H1 (cell line): ENCODE measurements at regions not wholly inside any gene's neighbourhood (a gene's known extent, or its start where the extent isn't known, plus 50 kb on each side); places are given as distances from the start of the nearest gene placed in this dataset.

Source experiments
- CTCF ChIA-PET: fragments of 300-600 bp; sonication (Branson Sonifier 250); formaldehyde crosslinking; loops from one replicate; lab custom pipeline; 2021; ENCODE audit not compliant: partially characterized antibody; lab: Charles Lee
- POLR2A ChIA-PET: fragments of 300-600 bp; sonication (Branson Sonifier 250); formaldehyde crosslinking; loops from one replicate; lab custom pipeline; 2021; ENCODE audit warnings: inconsistent platforms; ENCODE audit not compliant: partially characterized antibody; lab: Charles Lee
- DNase-seq, 2 experiments: peaks; one replicate each; pipeline versions ENCODE4 v3.0.0 to v3.0.0-alpha.2; 2010 to 2022; ENCODE audit warnings: low spot score in 2 of 2, low read depth in 1 of 2, mixed read lengths in 1 of 2
- FAIRE-seq: peaks from 2 replicates; lab custom pipeline; 2011; peaks lifted over from hg19 to GRCh38; lab: Jason Lieb, UNC
- H2AFZ ChIP-seq: 2 replicates; pipeline ENCODE4 v1.8.1; 2012; ENCODE audit warnings: low read length, inconsistent platforms
- H2AK5ac ChIP-seq: 2 replicates; pipeline ENCODE4 v1.6.1; 2013; ENCODE audit warnings: low read depth, low read length
- H2BK120ac ChIP-seq: replicated peaks from 2 replicates; pipeline ENCODE3; 2013; ENCODE audit warnings: low read depth, low read length, inconsistent platforms
- H2BK12ac ChIP-seq: 2 replicates; pipeline ENCODE4 v1.6.1; 2013; ENCODE audit warnings: low read depth, low read length
- H2BK15ac ChIP-seq: 2 replicates; pipeline ENCODE4 v1.6.1; 2013; ENCODE audit warnings: low read length
- H2BK20ac ChIP-seq: 2 replicates; pipeline ENCODE4 v1.6.1; 2013; ENCODE audit warnings: low read length
- H2BK5ac ChIP-seq: 2 replicates; pipeline ENCODE4 v1.6.1; 2013; ENCODE audit warnings: low read depth, low read length
- H3K14ac ChIP-seq: 2 replicates; pipeline ENCODE4 v1.6.1; 2013; ENCODE audit warnings: inconsistent platforms; ENCODE audit not compliant: insufficient read length
- H3K18ac ChIP-seq: 2 replicates; pipeline ENCODE4 v1.6.1; 2013; ENCODE audit warnings: low read length; ENCODE audit errors: extremely low read depth
- H3K23ac ChIP-seq: 2 replicates; pipeline ENCODE4 v1.6.1; 2013; ENCODE audit warnings: inconsistent platforms; ENCODE audit not compliant: insufficient read length
- H3K23me2 ChIP-seq: 2 replicates; pipeline ENCODE4 v1.6.1; 2013; ENCODE audit warnings: low read depth, low read length
- H3K27ac ChIP-seq: 2 replicates; pipeline ENCODE4 v1.6.1; 2011; ENCODE audit warnings: low read depth, low read length, inconsistent platforms
- H3K27me3 ChIP-seq, 4 experiments: replicated peaks in 1 of 4; 1 replicate in 1 of 4; 2 replicates in 3 of 4; pipeline versions ENCODE4 v1.6.1 to v1.8.1; 2011 to 2013; ENCODE audit warnings: low read length in 3 of 4, mild to moderate bottlenecking in 3 of 4, inconsistent platforms in 2 of 4, mixed read lengths in 2 of 4, moderate library complexity in 1 of 4; ENCODE audit not compliant: control insufficient read depth in 3 of 4, insufficient read depth in 3 of 4; ENCODE audit errors: extremely low read depth in 1 of 4
- H3K36me3 ChIP-seq, 4 experiments: 2 replicates each; pipeline versions ENCODE4 v1.6.1 to v1.8.1; 2011 to 2013; ENCODE audit warnings: mild to moderate bottlenecking in 4 of 4, low read length in 3 of 4, moderate library complexity in 2 of 4, control low read depth in 1 of 4, inconsistent platforms in 1 of 4; ENCODE audit not compliant: insufficient read depth in 4 of 4, control insufficient read depth in 2 of 4
- H3K4ac ChIP-seq: replicated peaks from 2 replicates; pipeline ENCODE3; 2013; ENCODE audit warnings: low read length, low read depth, mixed read lengths, inconsistent platforms; ENCODE audit not compliant: insufficient read length
- H3K4me1 ChIP-seq, 4 experiments: replicated peaks in 1 of 4; 1 replicate in 1 of 4; 2 replicates in 3 of 4; pipeline versions ENCODE4 v1.6.1 to v1.8.1; 2011 to 2013; ENCODE audit warnings: low read length in 3 of 4, inconsistent platforms in 2 of 4, mixed read lengths in 1 of 4; ENCODE audit not compliant: insufficient read depth in 4 of 4, control insufficient read depth in 3 of 4
- H3K4me2 ChIP-seq, 2 experiments: 2 replicates each; pipeline versions ENCODE4 v1.6.1 to v1.8.1; 2011 to 2013; ENCODE audit warnings: low read depth in 2 of 2, low read length in 2 of 2, control low read depth in 1 of 2, inconsistent platforms in 1 of 2, mild to moderate bottlenecking in 1 of 2; ENCODE audit not compliant: insufficient read depth in 1 of 2
- H3K4me3 ChIP-seq, 4 experiments: fragments of 200-600, 300-600 bp in 1 of 4; sonication (generic), shearing (Covaris generic), sonication (Bioruptor Twin) in 1 of 4; 2 replicates each; pipeline versions ENCODE4 v1.5.1 to v1.8.1; 2011 to 2016; ENCODE audit warnings: low read length in 4 of 4, low read depth in 3 of 4, control low read depth in 2 of 4, inconsistent platforms in 2 of 4, mild to moderate bottlenecking in 2 of 4, mixed read lengths in 1 of 4, moderate library complexity in 1 of 4; ENCODE audit not compliant: insufficient read depth in 2 of 4; ENCODE audit errors: extremely low read depth in 1 of 4
- H3K56ac ChIP-seq: replicated peaks from 2 replicates; pipeline ENCODE3; 2013; ENCODE audit warnings: low read depth, mild to moderate bottlenecking, mixed read lengths, low read length, inconsistent platforms; ENCODE audit not compliant: insufficient read length
- H3K79me1 ChIP-seq: 2 replicates; pipeline ENCODE4 v1.6.1; 2013; ENCODE audit warnings: low read depth, low read length, control low read depth
- H3K79me2 ChIP-seq, 2 experiments: 2 replicates each; pipeline versions ENCODE4 v1.6.1 to v1.8.1; 2012 to 2013; ENCODE audit warnings: low read length in 2 of 2, mild to moderate bottlenecking in 2 of 2, inconsistent platforms in 1 of 2; ENCODE audit not compliant: insufficient read depth in 2 of 2, control insufficient read depth in 1 of 2
- H3K9ac ChIP-seq, 4 experiments: replicated peaks in 1 of 4; 1 replicate in 1 of 4; 2 replicates in 3 of 4; pipeline versions ENCODE4 v1.6.1 to v1.8.1; 2011 to 2013; ENCODE audit warnings: low read depth in 3 of 4, low read length in 3 of 4, control low read depth in 2 of 4, mild to moderate bottlenecking in 2 of 4, moderate library complexity in 2 of 4, inconsistent platforms in 1 of 4; ENCODE audit errors: extremely low read depth in 1 of 4
- H3K9me3 ChIP-seq, 2 experiments: 2 replicates each; pipeline versions ENCODE4 v1.6.1 to v1.8.1; 2012 to 2013; ENCODE audit warnings: mild to moderate bottlenecking in 2 of 2, moderate library complexity in 2 of 2, control low read depth in 1 of 2, inconsistent platforms in 1 of 2, low read depth in 1 of 2, low read length in 1 of 2, mixed read lengths in 1 of 2; ENCODE audit not compliant: insufficient read depth in 2 of 2
- H4K20me1 ChIP-seq, 2 experiments: replicated peaks in 1 of 2; 2 replicates each; pipeline versions ENCODE3 to v1.8.1; 2011 to 2013; ENCODE audit warnings: inconsistent platforms in 2 of 2, low read length in 2 of 2, mild to moderate bottlenecking in 1 of 2; ENCODE audit not compliant: insufficient read depth in 2 of 2, control insufficient read depth in 1 of 2
- H4K5ac ChIP-seq: 2 replicates; pipeline ENCODE4 v1.6.1; 2013; ENCODE audit warnings: low read length, low read depth, mixed read lengths, inconsistent platforms; ENCODE audit not compliant: insufficient read length
- H4K8ac ChIP-seq: 2 replicates; pipeline ENCODE4 v1.8.0; 2013; ENCODE audit warnings: mild to moderate bottlenecking, moderate library complexity, low read length, inconsistent platforms; ENCODE audit not compliant: insufficient read depth; ENCODE audit errors: extremely low read depth
- H4K91ac ChIP-seq: replicated peaks from 2 replicates; pipeline ENCODE3; 2013; ENCODE audit warnings: low read length, mixed read lengths, inconsistent platforms; ENCODE audit not compliant: insufficient read length
- ATF2 ChIP-seq: IDR thresholded peaks from 2 replicates; pipeline ENCODE4 v1.6.1; 2012; ENCODE audit warnings: low read length, inconsistent platforms
- BRCA1 ChIP-seq: IDR thresholded peaks from 2 replicates; pipeline ENCODE4 v1.6.1; 2012; ENCODE audit warnings: low read depth, low read length, improper control_type of control experiment
- CREB1 ChIP-seq: IDR thresholded peaks from 2 replicates; pipeline ENCODE4 v1.6.1; 2012; ENCODE audit warnings: inconsistent platforms
- CTBP2 ChIP-seq: IDR thresholded peaks from 2 replicates; pipeline ENCODE4 v1.7.0; 2011; ENCODE audit warnings: borderline replicate concordance, mild to moderate bottlenecking, moderate library complexity, mixed read lengths, low read length; ENCODE audit not compliant: insufficient read depth, insufficient read length
- EZH2 ChIP-seq: fragments of 200-600 bp; sonication (generic); IDR thresholded peaks from 2 replicates; pipeline ENCODE4 v1.7.1; 2012; ENCODE audit warnings: low read depth, mild to moderate bottlenecking, moderate library complexity, low read length, inconsistent platforms; ENCODE audit not compliant: severe bottlenecking
- JUN ChIP-seq: IDR thresholded peaks from 2 replicates; pipeline ENCODE4 v1.6.1; 2011; ENCODE audit warnings: low read depth, mild to moderate bottlenecking, improper control_type of control experiment, low read length
- KDM4A ChIP-seq: IDR thresholded peaks from one replicate; pipeline ENCODE4 v1.7.1; 2012; ENCODE audit warnings: low read depth, mild to moderate bottlenecking, moderate library complexity, low read length, inconsistent platforms; ENCODE audit not compliant: severe bottlenecking
- KDM5A ChIP-seq: fragments of 200-600 bp; IDR thresholded peaks from 2 replicates; pipeline ENCODE4 v1.7.1; 2012; ENCODE audit warnings: mild to moderate bottlenecking, low read length, inconsistent platforms, mixed read lengths
- RXRA ChIP-seq: IDR thresholded peaks from 2 replicates; pipeline ENCODE4 v1.6.1; 2011; ENCODE audit warnings: low read depth, mild to moderate bottlenecking, low read length, moderate library complexity; ENCODE audit not compliant: insufficient read depth
- SP4 ChIP-seq: IDR thresholded peaks from 2 replicates; pipeline ENCODE4 v1.6.1; 2012; ENCODE audit warnings: low read length, inconsistent platforms
- TAF1 ChIP-seq: IDR thresholded peaks from 2 replicates; pipeline ENCODE4 v1.6.1; 2011; ENCODE audit warnings: mild to moderate bottlenecking, low read depth, low read length
- TBP ChIP-seq: IDR thresholded peaks from 2 replicates; pipeline ENCODE4 v1.6.1; 2011; ENCODE audit warnings: low read depth, low read length, improper control_type of control experiment
- TEAD4 ChIP-seq: IDR thresholded peaks from 2 replicates; pipeline ENCODE4 v1.6.1; 2012; ENCODE audit warnings: low read depth, low read length, inconsistent platforms, mixed read lengths
- USF2 ChIP-seq: IDR thresholded peaks from 2 replicates; pipeline ENCODE4 v1.6.1; 2011; ENCODE audit warnings: low read length, improper control_type of control experiment

GRCh38 chr6:163739408-163739725 is 324.8 kb downstream of the QKI start:
- H3K18ac ChIP-seq = no peak overlapping the region
- no peak overlapping the region for H4K8ac ChIP-seq
- ChIA-PET POLR2A (no interaction called here), CTCF (no interaction called here)
- no peaks in the 10 kb centered on the region for H4K20me1 ChIP-seq
- H4K5ac ChIP-seq = no peak overlapping the region
- H3K23ac ChIP-seq = no peak overlapping the region
- H3K27me3 ChIP-seq = no peaks in the 10 kb centered on the region
- H3K9me3 ChIP-seq = no peaks in the 10 kb centered on the region
- H2BK5ac ChIP-seq = no peak overlapping the region
- DNase-seq (no peak), FAIRE-seq (no peak)
- no peak overlapping the region for H3K4ac ChIP-seq
- H2BK15ac ChIP-seq = no peak overlapping the region
- no peaks in the 10 kb centered on the region for H3K79me1 ChIP-seq
- no peak overlapping the region for H3K56ac ChIP-seq
- no peak overlapping the region for H2AK5ac ChIP-seq
- no peak overlapping the region for H3K9ac ChIP-seq
- no peak overlapping the region for H3K4me3 ChIP-seq
- H2BK12ac ChIP-seq = no peak overlapping the region
- H3K27ac ChIP-seq = no peak overlapping the region
- no peak overlapping the region for H3K4me2 ChIP-seq
- H3K4me1 ChIP-seq = no peaks in the 10 kb centered on the region
- H4K91ac ChIP-seq = no peak overlapping the region
- no peak overlapping the region for H2AFZ ChIP-seq
- H3K36me3 ChIP-seq = no peaks in the 10 kb centered on the region
- no peaks in the 10 kb centered on the region for H3K79me2 ChIP-seq
- no peak overlapping the region for H2BK120ac ChIP-seq
- no peak overlapping the region for H2BK20ac ChIP-seq
- H3K23me2 ChIP-seq = no peaks in the 10 kb centered on the region
- H3K14ac ChIP-seq = no peak overlapping the region
- TF ChIP-seq EZH2 (no peak), TAF1 (no peak), CREB1 (no peak), BRCA1 (no peak), TBP (no peak), JUN (no peak), ATF2 (no peak), CTBP2 (no peak), SP4 (no peak), KDM4A (no peak), USF2 (no peak), KDM5A (no peak), TEAD4 (no peak), RXRA (no peak)
